MM.1S (cell line): ENCODE measurements at regions not wholly inside any gene's neighbourhood (a gene's known extent, or its start where the extent isn't known, plus 50 kb on each side); places are given as distances from the start of the nearest gene placed in this dataset.
"Not testable (repeated sequence)": the region's sequence is repeated elsewhere in the genome, so short reads cannot be mapped to it uniquely, and the experiment has no call there.

Experiments
- DNase-seq: peaks from one replicate; pipeline ENCODE4 v3.0.0-alpha.2; 2015
- H2AFZ ChIP-seq: fragments of 300-600 bp; sonication (generic); 2 replicates; pipeline ENCODE4 v1.6.0; 2016; ENCODE audit warnings: antibody characterized with exemption, low read length
- H3F3A ChIP-seq: fragments of 300-600 bp; sonication (generic); 2 replicates; pipeline ENCODE4 v1.6.1; 2016; ENCODE audit warnings: mild to moderate bottlenecking, antibody characterized with exemption, low read length, moderate library complexity, mixed read lengths; ENCODE audit not compliant: insufficient read depth
- H3K27ac ChIP-seq: fragments of 300-600 bp; sonication (generic); 2 replicates; pipeline ENCODE4 v1.5.1; 2016; ENCODE audit warnings: mild to moderate bottlenecking, low read length
- H3K27me3 ChIP-seq: fragments of 300-600 bp; sonication (generic); replicated peaks from 2 replicates; pipeline ENCODE4 v1.6.0; 2016; ENCODE audit warnings: low read length; ENCODE audit not compliant: insufficient read depth
- H3K36me3 ChIP-seq: fragments of 300-600 bp; sonication (generic); replicated peaks from 2 replicates; pipeline ENCODE4 v1.6.1; 2016; ENCODE audit warnings: mild to moderate bottlenecking, low read length, mixed read lengths; ENCODE audit not compliant: insufficient read depth
- H3K4me1 ChIP-seq: fragments of 300-600 bp; sonication (generic); 2 replicates; pipeline ENCODE4 v1.6.1; 2016; ENCODE audit warnings: low read length, mixed read lengths
- H3K4me2 ChIP-seq: fragments of 300-600 bp; sonication (generic); 2 replicates; pipeline ENCODE4 v1.6.0; 2016; ENCODE audit warnings: low read depth, low read length
- H3K4me3 ChIP-seq: fragments of 300-600 bp; sonication (generic); 2 replicates; pipeline ENCODE4 v1.5.1; 2016; ENCODE audit warnings: low read length, mixed read lengths
- H3K79me2 ChIP-seq: fragments of 300-600 bp; sonication (generic); 2 replicates; pipeline ENCODE4 v1.6.1; 2016; ENCODE audit warnings: mixed run types, low read length, mixed read lengths
- H3K9ac ChIP-seq: fragments of 300-600 bp; sonication (generic); 2 replicates; pipeline ENCODE4 v1.6.1; 2016; ENCODE audit warnings: low read length, mixed read lengths
- H3K9me2 ChIP-seq: fragments of 300-600 bp; sonication (generic); replicated peaks from 2 replicates; pipeline ENCODE4 v1.6.1; 2016; ENCODE audit warnings: mild to moderate bottlenecking, low read length, mixed read lengths; ENCODE audit not compliant: insufficient read depth
- H3K9me3 ChIP-seq: fragments of 300-600 bp; sonication (generic); replicated peaks from 2 replicates; pipeline ENCODE4 v1.6.1; 2016; ENCODE audit warnings: mild to moderate bottlenecking, low read length, mixed read lengths; ENCODE audit not compliant: insufficient read depth
- H4K20me1 ChIP-seq: fragments of 300-600 bp; sonication (generic); 2 replicates; pipeline ENCODE4 v1.6.1; 2016; ENCODE audit warnings: mild to moderate bottlenecking, low read length, moderate library complexity, mixed read lengths; ENCODE audit not compliant: insufficient read depth
- EZH2 ChIP-seq: fragments of 300-600 bp; sonication (generic); optimal IDR thresholded peaks from 2 replicates; pipeline ENCODE3; 2017; ENCODE audit warnings: low read depth, mild to moderate bottlenecking, antibody characterized with exemption, low read length, mixed read lengths
- EZH2phosphoT487 ChIP-seq: fragments of 300-600 bp; sonication (generic); IDR thresholded peaks from 2 replicates; pipeline ENCODE4 v1.6.1; 2018; ENCODE audit warnings: antibody characterized with exemption, low read length
- TF ChIP-seq, protein P1 (sequence below): fragments of 300-600 bp; sonication (generic); IDR thresholded peaks from 2 replicates; pipeline ENCODE4 v1.5.1; 2016; ENCODE audit warnings: antibody characterized with exemption, low read length, mixed read lengths

DNA sequence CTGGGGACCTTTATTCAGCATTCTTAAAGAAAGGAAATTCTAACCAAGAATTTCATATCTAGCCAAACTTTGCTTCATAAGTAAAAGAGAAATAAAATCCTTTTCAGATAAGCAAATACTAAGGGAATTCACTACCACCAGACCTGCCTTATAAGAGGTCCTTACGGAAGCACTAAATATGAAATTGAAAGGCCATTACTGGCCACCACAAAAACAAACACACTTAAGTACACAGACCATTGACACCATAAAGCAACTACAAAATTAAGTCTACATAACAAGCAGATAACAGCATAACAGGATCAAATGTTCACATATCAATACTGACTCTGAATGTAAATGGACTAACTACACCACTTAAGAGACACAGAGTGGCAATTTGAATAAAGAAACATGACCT lies 361.4 kb upstream of the POU5F2 start:
- no peak overlapping the region for H3K9ac ChIP-seq
- H2AFZ ChIP-seq = no peak overlapping the region
- H3K36me3 ChIP-seq = no peaks in the 10 kb centered on the region
- H3K27me3 ChIP-seq = no peaks in the 10 kb centered on the region
- TF ChIP-seq, protein P1, sequence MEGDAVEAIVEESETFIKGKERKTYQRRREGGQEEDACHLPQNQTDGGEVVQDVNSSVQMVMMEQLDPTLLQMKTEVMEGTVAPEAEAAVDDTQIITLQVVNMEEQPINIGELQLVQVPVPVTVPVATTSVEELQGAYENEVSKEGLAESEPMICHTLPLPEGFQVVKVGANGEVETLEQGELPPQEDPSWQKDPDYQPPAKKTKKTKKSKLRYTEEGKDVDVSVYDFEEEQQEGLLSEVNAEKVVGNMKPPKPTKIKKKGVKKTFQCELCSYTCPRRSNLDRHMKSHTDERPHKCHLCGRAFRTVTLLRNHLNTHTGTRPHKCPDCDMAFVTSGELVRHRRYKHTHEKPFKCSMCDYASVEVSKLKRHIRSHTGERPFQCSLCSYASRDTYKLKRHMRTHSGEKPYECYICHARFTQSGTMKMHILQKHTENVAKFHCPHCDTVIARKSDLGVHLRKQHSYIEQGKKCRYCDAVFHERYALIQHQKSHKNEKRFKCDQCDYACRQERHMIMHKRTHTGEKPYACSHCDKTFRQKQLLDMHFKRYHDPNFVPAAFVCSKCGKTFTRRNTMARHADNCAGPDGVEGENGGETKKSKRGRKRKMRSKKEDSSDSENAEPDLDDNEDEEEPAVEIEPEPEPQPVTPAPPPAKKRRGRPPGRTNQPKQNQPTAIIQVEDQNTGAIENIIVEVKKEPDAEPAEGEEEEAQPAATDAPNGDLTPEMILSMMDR = no peak
- TF ChIP-seq EZH2 = no peak
- TF ChIP-seq EZH2phosphoT487 = no peak
- no peak overlapping the region for H3K4me2 ChIP-seq
- no peaks in the 10 kb centered on the region for H3K4me1 ChIP-seq
- no peak for DNase-seq
- no peaks in the 10 kb centered on the region for H3F3A ChIP-seq
- H3K9me2 ChIP-seq = no peaks in the 10 kb centered on the region
- H3K9me3 ChIP-seq = no peaks in the 10 kb centered on the region
- H4K20me1 ChIP-seq = no peaks in the 10 kb centered on the region
- H3K4me3 ChIP-seq = no peak overlapping the region
- no peak overlapping the region for H3K27ac ChIP-seq
- H3K79me2 ChIP-seq = peaks cover 71% of the 10 kb centered on the region

GRCh38 chr5:94097384-94097783 lies 356.0 kb upstream of the POU5F2 start:
- not testable (repeated sequence) for DNase-seq, H3K4me2 ChIP-seq
- peaks cover 35% of the 10 kb centered on the region for H3K79me2 ChIP-seq

DNA sequence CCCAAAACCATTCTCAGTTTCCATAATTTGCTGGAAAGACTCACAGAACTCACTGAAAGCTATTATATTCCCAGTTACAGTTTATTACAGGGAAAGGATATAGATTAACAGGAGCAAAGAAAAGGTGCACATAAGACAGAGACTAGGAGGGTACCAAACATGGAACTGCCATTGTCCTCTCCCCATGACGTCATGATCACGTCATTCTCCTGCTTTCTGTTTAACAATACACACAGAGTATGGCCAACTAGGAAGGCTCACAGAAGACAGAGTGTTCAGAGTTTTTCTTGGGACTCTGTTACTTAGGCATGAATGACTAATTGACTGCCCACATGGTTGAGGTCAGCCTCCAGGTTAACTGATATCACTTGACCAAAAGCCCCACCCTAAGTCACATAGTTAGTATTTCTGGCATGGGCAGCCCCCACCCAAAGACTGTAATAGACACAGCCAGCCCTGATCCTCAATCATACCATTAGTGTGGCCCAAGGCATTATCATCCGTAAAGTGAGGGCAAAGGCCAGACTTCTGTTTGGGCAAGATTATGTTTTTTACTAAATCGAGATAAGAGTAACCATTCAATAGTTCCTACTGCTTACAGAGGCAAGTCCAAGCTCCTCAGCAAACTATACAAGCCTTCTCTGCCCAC lies 353.5 kb upstream of the POU5F2 start:
- Histone ChIP-seq H3K4me2 (no peak overlapping the region), H3K4me1 (no peaks in the 10 kb centered on the region), H3F3A (no peaks in the 10 kb centered on the region), H3K9me3 (no peaks in the 10 kb centered on the region), H3K79me2 (peaks cover 31% of the 10 kb centered on the region), H2AFZ (no peak overlapping the region), H4K20me1 (no peaks in the 10 kb centered on the region), H3K9me2 (no peaks in the 10 kb centered on the region), H3K4me3 (no peak overlapping the region), H3K27me3 (no peaks in the 10 kb centered on the region), H3K9ac (no peak overlapping the region), H3K36me3 (no peaks in the 10 kb centered on the region), H3K27ac (no peak overlapping the region)
- TF ChIP-seq EZH2 (no peak), EZH2phosphoT487 (no peak)
- TF ChIP-seq, protein P1 = no peak
- no peak for DNase-seq

More at GRCh38 chr5:94097384-94097783, 356.0 kb upstream of the POU5F2 start:
- H3K27me3 ChIP-seq, H3F3A ChIP-seq, H3K4me3 ChIP-seq, H4K20me1 ChIP-seq, H3K4me1 ChIP-seq, H3K27ac ChIP-seq, H3K9ac ChIP-seq, H3K36me3 ChIP-seq, H3K9me3 ChIP-seq, H2AFZ ChIP-seq, H3K9me2 ChIP-seq: not testable (repeated sequence)

DNA sequence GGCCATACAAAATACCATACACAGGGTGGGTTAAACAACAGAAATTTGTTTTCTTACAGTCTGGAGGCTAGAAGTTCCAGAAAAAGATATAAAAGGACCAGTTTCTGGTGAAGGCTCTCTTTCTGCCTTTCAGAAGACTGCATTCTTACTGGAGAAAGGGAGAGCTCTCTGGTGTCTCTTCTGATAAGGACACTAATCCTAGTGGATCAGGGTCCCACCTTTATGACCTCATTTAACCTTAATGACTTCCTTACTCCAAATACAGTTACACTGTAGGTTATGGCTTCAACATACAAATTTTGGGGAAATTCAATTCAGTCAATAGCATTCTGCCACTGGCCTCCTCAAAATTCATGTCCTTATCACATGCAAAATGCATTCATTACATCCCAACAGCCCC lies 351.9 kb upstream of the POU5F2 start:
- no peak overlapping the region for H3K27ac ChIP-seq
- no peak for DNase-seq
- no peaks in the 10 kb centered on the region for H3K9me3 ChIP-seq
- no peaks in the 10 kb centered on the region for H4K20me1 ChIP-seq
- H3K79me2 ChIP-seq = peaks cover 19% of the 10 kb centered on the region
- TF ChIP-seq, protein P1 = no peak
- no peak for TF ChIP-seq EZH2
- TF ChIP-seq EZH2phosphoT487 = no peak
- no peak overlapping the region for H2AFZ ChIP-seq
- no peaks in the 10 kb centered on the region; the same call in 1 of the 2 replicates for H3K9me2 ChIP-seq
- no peaks in the 10 kb centered on the region for H3K4me1 ChIP-seq
- no peak overlapping the region for H3K4me2 ChIP-seq
- H3K27me3 ChIP-seq = no peaks in the 10 kb centered on the region
- H3F3A ChIP-seq = no peaks in the 10 kb centered on the region
- H3K9ac ChIP-seq = no peak overlapping the region
- H3K36me3 ChIP-seq = no peaks in the 10 kb centered on the region
- H3K4me3 ChIP-seq = no peak overlapping the region

GRCh38 chr5:94086635-94087034 lies 345.2 kb upstream of the POU5F2 start:
- not testable (repeated sequence) for H3K9me2 ChIP-seq, H3K4me3 ChIP-seq, H2AFZ ChIP-seq, H3K36me3 ChIP-seq, H3K4me1 ChIP-seq, H3K9ac ChIP-seq, H3K79me2 ChIP-seq, H3K4me2 ChIP-seq, H4K20me1 ChIP-seq, H3K27me3 ChIP-seq, DNase-seq, H3K9me3 ChIP-seq, H3K27ac ChIP-seq, H3F3A ChIP-seq
